ENCODE measurements at regions not wholly inside any gene's neighbourhood (a gene's known extent, or its start where the extent isn't known, plus 50 kb on each side); places are given as distances from the start of the nearest gene placed in this dataset.

GRCh38 chr12:87513536-87514280, 515.5 kb downstream of the C12orf50 start:
- POLR2A ChIA-PET = no interaction called here
- Mint-ChIP-seq H3K27me3 (no peaks in the 10 kb centered on the region), H3K9me3 (peaks cover 4% of the 10 kb centered on the region), H3K4me1 (no peaks in the 10 kb centered on the region), H3K27ac (no peak overlapping the region), H3K36me3 (ENCODE audit: low read depth) (no peaks in the 10 kb centered on the region), H3K4me3 (no peak overlapping the region)
- no peak for DNase-seq
- CTCF ChIA-PET = no interaction called here

- no peak overlapping the region for H3K4me3 Mint-ChIP-seq
- H3K4me1 Mint-ChIP-seq = no peaks in the 10 kb centered on the region
- POLR2A ChIA-PET = no interaction called here
- no peaks in the 10 kb centered on the region for H3K27me3 Mint-ChIP-seq
- CTCF ChIA-PET = no interaction called here
- peaks cover 7% of the 10 kb centered on the region for H3K9me3 Mint-ChIP-seq
- no peak overlapping the region for H3K27ac Mint-ChIP-seq
- DNase-seq = no peak
- H3K36me3 Mint-ChIP-seq (ENCODE audit: low read depth) = no peaks in the 10 kb centered on the region
Observed at GRCh38 chr12:87511371-87511770, 517.8 kb downstream of the C12orf50 start.

GRCh38 chr12:87509237-87509820, 519.9 kb downstream of the C12orf50 start:
- ChIA-PET CTCF (no interaction called here), POLR2A (no interaction called here)

GRCh38 chr12:87491598-87491997, 537.6 kb downstream of the C12orf50 start:
- no peaks in the 10 kb centered on the region for H3K36me3 Mint-ChIP-seq (ENCODE audit: low read depth)
- DNase-seq = no peak
- no peaks in the 10 kb centered on the region for H3K4me1 Mint-ChIP-seq
- ChIA-PET CTCF (no interaction called here), POLR2A (no interaction called here)
- no peak overlapping the region for H3K4me3 Mint-ChIP-seq
- no peaks in the 10 kb centered on the region for H3K27me3 Mint-ChIP-seq
- peaks cover 10% of the 10 kb centered on the region for H3K9me3 Mint-ChIP-seq
- no peak overlapping the region for H3K27ac Mint-ChIP-seq

More at GRCh38 chr12:87509237-87509820, 519.9 kb downstream of the C12orf50 start:
- no peak overlapping the region for H3K27ac Mint-ChIP-seq
- no peaks in the 10 kb centered on the region for H3K27me3 Mint-ChIP-seq
- no peak overlapping the region for H3K4me3 Mint-ChIP-seq
- peaks cover 12% of the 10 kb centered on the region for H3K9me3 Mint-ChIP-seq
- H3K4me1 Mint-ChIP-seq = no peaks in the 10 kb centered on the region
- no peaks in the 10 kb centered on the region for H3K36me3 Mint-ChIP-seq (ENCODE audit: low read depth)
- no peak for DNase-seq

- DNase-seq = no peak
- Mint-ChIP-seq H3K27ac (no peak overlapping the region), H3K27me3 (no peaks in the 10 kb centered on the region), H3K4me1 (no peaks in the 10 kb centered on the region), H3K9me3 (peaks cover 10% of the 10 kb centered on the region), H3K36me3 (ENCODE audit: low read depth) (no peaks in the 10 kb centered on the region), H3K4me3 (no peak overlapping the region)
- POLR2A ChIA-PET = no interaction called here
- CTCF ChIA-PET = no interaction called here
Observed at GRCh38 chr12:87491089-87491488, 538.1 kb downstream of the C12orf50 start.

GRCh38 chr12:87469295-87469694, 559.9 kb downstream of the C12orf50 start:
- Mint-ChIP-seq H3K27me3 (no peaks in the 10 kb centered on the region), H3K4me3 (no peak overlapping the region), H3K27ac (no peak overlapping the region), H3K4me1 (no peaks in the 10 kb centered on the region), H3K36me3 (ENCODE audit: low read depth) (no peaks in the 10 kb centered on the region), H3K9me3 (peaks cover 14% of the 10 kb centered on the region)
- CTCF ChIA-PET = no interaction called here
- POLR2A ChIA-PET = no interaction called here
- no peak for DNase-seq

GRCh38 chr12:87467936-87468335, 561.3 kb downstream of the C12orf50 start:
- POLR2A ChIA-PET = no interaction called here
- Mint-ChIP-seq H3K9me3 (peaks cover 9% of the 10 kb centered on the region), H3K36me3 (ENCODE audit: low read depth) (no peaks in the 10 kb centered on the region), H3K4me3 (no peak overlapping the region), H3K27ac (no peak overlapping the region), H3K4me1 (no peaks in the 10 kb centered on the region), H3K27me3 (no peaks in the 10 kb centered on the region)
- DNase-seq = no peak
- CTCF ChIA-PET = no interaction called here

- Mint-ChIP-seq H3K9me3 (peaks cover 3% of the 10 kb centered on the region), H3K36me3 (ENCODE audit: low read depth) (no peaks in the 10 kb centered on the region), H3K4me3 (no peak overlapping the region), H3K27me3 (no peaks in the 10 kb centered on the region), H3K4me1 (no peaks in the 10 kb centered on the region), H3K27ac (no peak overlapping the region)
- POLR2A ChIA-PET = no interaction called here
- CTCF ChIA-PET = no interaction called here
- no peak for DNase-seq
Observed at GRCh38 chr12:87464565-87464964, 564.6 kb downstream of the C12orf50 start.

- Mint-ChIP-seq H3K27me3 (no peaks in the 10 kb centered on the region), H3K36me3 (ENCODE audit: low read depth) (no peaks in the 10 kb centered on the region), H3K4me3 (no peak overlapping the region), H3K27ac (no peak overlapping the region), H3K4me1 (no peaks in the 10 kb centered on the region), H3K9me3 (peaks cover 6% of the 10 kb centered on the region)
- ChIA-PET CTCF (no interaction called here), POLR2A (no interaction called here)
- DNase-seq = no peak
Observed at GRCh38 chr12:87444039-87444438, 585.2 kb downstream of the C12orf50 start.

- no peak for DNase-seq
- Mint-ChIP-seq H3K4me1 (no peaks in the 10 kb centered on the region), H3K36me3 (ENCODE audit: low read depth) (no peaks in the 10 kb centered on the region), H3K27me3 (no peaks in the 10 kb centered on the region), H3K4me3 (no peak overlapping the region), H3K9me3 (peaks cover 6% of the 10 kb centered on the region), H3K27ac (no peak overlapping the region)
- ChIA-PET CTCF (no interaction called here), POLR2A (no interaction called here)
Observed at GRCh38 chr12:87441511-87441910, 587.7 kb downstream of the C12orf50 start.

GRCh38 chr12:87439990-87440827, 589.0 kb downstream of the C12orf50 start:
- POLR2A ChIA-PET = no interaction called here
- Mint-ChIP-seq H3K36me3 (ENCODE audit: low read depth) (no peaks in the 10 kb centered on the region), H3K4me3 (no peak overlapping the region), H3K27ac (no peak overlapping the region), H3K27me3 (no peaks in the 10 kb centered on the region), H3K4me1 (no peaks in the 10 kb centered on the region), H3K9me3 (peaks cover 6% of the 10 kb centered on the region)
- DNase-seq = no peak
- CTCF ChIA-PET = no interaction called here

GRCh38 chr12:87430444-87430843, 598.8 kb downstream of the C12orf50 start:
- Mint-ChIP-seq H3K27me3 (no peaks in the 10 kb centered on the region), H3K27ac (no peak overlapping the region), H3K4me3 (no peak overlapping the region), H3K9me3 (peaks cover 8% of the 10 kb centered on the region), H3K36me3 (ENCODE audit: low read depth) (no peaks in the 10 kb centered on the region), H3K4me1 (no peaks in the 10 kb centered on the region)
- ChIA-PET CTCF (no interaction called here), POLR2A (no interaction called here)
- no peak for DNase-seq

GRCh38 chr12:87428701-87429277, 600.4 kb downstream of the C12orf50 start:
- Mint-ChIP-seq H3K36me3 (ENCODE audit: low read depth) (no peaks in the 10 kb centered on the region), H3K27ac (no peak overlapping the region), H3K27me3 (no peaks in the 10 kb centered on the region), H3K4me1 (no peaks in the 10 kb centered on the region), H3K9me3 (peaks cover 12% of the 10 kb centered on the region), H3K4me3 (no peak overlapping the region)
- ChIA-PET CTCF (no interaction called here), POLR2A (no interaction called here)
- DNase-seq = no peak

All from activated CD4-positive, alpha-beta memory T cell treated with anti-CD3 and anti-CD28 coated beads, Interleukin-2, amount 10 ng/mL, durations not matched to agents 7 days and 5 days (primary cell).